Naive thymus-derived CD4-positive, alpha-beta T cell (primary cell): ENCODE measurements at regions not wholly inside any gene's neighbourhood (a gene's known extent, or its start where the extent isn't known, plus 50 kb on each side); places are given as distances from the start of the nearest gene placed in this dataset.

Experiments
- ATAC-seq: fragments of 150-1000 bp; cut with Tn5 transposase; 2 replicates; pipeline ENCODE4 v1.10.0; 2021; ENCODE audit warnings: mild to moderate bottlenecking, moderate library complexity
- CTCF ChIA-PET: fragments of 350-600 bp; sonication (Branson Sonifier 250); formaldehyde crosslinking; loops from one replicate; lab custom pipeline; 2021; ENCODE audit warnings: antibody characterized with exemption; lab: Charles Lee
- POLR2A ChIA-PET: fragments of 350-600 bp; sonication (Branson Sonifier 250); formaldehyde crosslinking; loops from one replicate; lab custom pipeline; 2021; ENCODE audit warnings: antibody characterized with exemption, inconsistent platforms; lab: Charles Lee
- DNase-seq, 9 donors: peaks; one replicate each; pipeline versions ENCODE4 v3.0.0 to v3.0.0-alpha.2; 2020 to 2022; ENCODE audit warnings: mixed read lengths in 1 of 9
- H3K27ac ChIP-seq: one replicate; pipeline ENCODE4 v1.7.0; 2013; ENCODE audit warnings: mild to moderate bottlenecking, low read depth, low read length, moderate library complexity
- H3K27me3 ChIP-seq, 2 donors: one replicate each; pipeline ENCODE4 v1.7.0; 2013; ENCODE audit warnings: low read length in 2 of 2, mild to moderate bottlenecking in 2 of 2, moderate library complexity in 2 of 2; ENCODE audit not compliant: control insufficient read depth in 2 of 2, insufficient read depth in 2 of 2
- H3K36me3 ChIP-seq, 3 experiments: 1 replicate in 2 of 3; 2 replicates in 1 of 3; pipeline ENCODE4 v1.7.0; 2013; ENCODE audit warnings: low read length in 3 of 3, mild to moderate bottlenecking in 3 of 3, moderate library complexity in 1 of 3; ENCODE audit not compliant: insufficient read depth in 3 of 3, control insufficient read depth in 2 of 3
- H3K4me1 ChIP-seq, 2 donors: one replicate each; pipeline ENCODE4 v1.7.0; 2013; ENCODE audit warnings: low read length in 2 of 2, mild to moderate bottlenecking in 2 of 2, moderate library complexity in 1 of 2; ENCODE audit not compliant: control insufficient read depth in 2 of 2, insufficient read depth in 2 of 2
- H3K4me3 ChIP-seq: 2 replicates; pipeline ENCODE4 v1.7.0; 2013; ENCODE audit warnings: mild to moderate bottlenecking, low read length
- H3K9me3 ChIP-seq, 3 experiments: 1 replicate in 2 of 3; 2 replicates in 1 of 3; pipeline ENCODE4 v1.7.0; 2013; ENCODE audit warnings: low read length in 3 of 3; ENCODE audit not compliant: control insufficient read depth in 2 of 3
- H3K27ac Mint-ChIP-seq, 9 donors: one replicate each; pipeline ENCODE4 v1.8.0; 2020 to 2022; ENCODE audit warnings: mixed read lengths in 9 of 9, mild to moderate bottlenecking in 8 of 9, moderate library complexity in 5 of 9, inconsistent platforms in 2 of 9
- H3K27me3 Mint-ChIP-seq, 5 donors: one replicate each; pipeline ENCODE4 v1.8.0; 2021 to 2022; ENCODE audit warnings: mixed read lengths in 5 of 5, mild to moderate bottlenecking in 1 of 5
- H3K36me3 Mint-ChIP-seq, 5 donors: one replicate each; pipeline ENCODE4 v1.8.0; 2020 to 2022; ENCODE audit warnings: mixed read lengths in 5 of 5, mild to moderate bottlenecking in 3 of 5, inconsistent platforms in 1 of 5
- H3K4me1 Mint-ChIP-seq, 7 donors: one replicate each; pipeline ENCODE4 v1.8.0; 2020 to 2022; ENCODE audit warnings: mixed read lengths in 7 of 7, mild to moderate bottlenecking in 3 of 7, inconsistent platforms in 1 of 7
- H3K4me3 Mint-ChIP-seq, 10 donors: one replicate each; pipeline ENCODE4 v1.8.0; 2020 to 2022; ENCODE audit warnings: mild to moderate bottlenecking in 10 of 10, mixed read lengths in 10 of 10, moderate library complexity in 6 of 10, inconsistent platforms in 2 of 10
- H3K9me3 Mint-ChIP-seq, 11 donors: one replicate each; pipeline ENCODE4 v1.8.0; 2020 to 2022; ENCODE audit warnings: mixed read lengths in 11 of 11, mild to moderate bottlenecking in 4 of 11, inconsistent platforms in 1 of 11, moderate library complexity in 1 of 11
- intact Hi-C, 2 donors: fragments of 100-400 bp; cut with micrococcal nuclease; formaldehyde crosslinking; loops; one replicate each; pipeline ENCODE4 v1.15.1; 2023

- no peaks in the 10 kb centered on the region for H3K4me1 Mint-ChIP-seq
- intact Hi-C loops = no loop called here
- Histone ChIP-seq H3K27me3 (no peaks in the 10 kb centered on the region), H3K4me3 (no peak overlapping the region), H3K9me3 (no peaks in the 10 kb centered on the region), H3K4me1 (no peaks in the 10 kb centered on the region), H3K36me3 (no peaks in the 10 kb centered on the region), H3K27ac (no peak overlapping the region)
- H3K9me3 Mint-ChIP-seq = peaks cover 6 to 29% (median 21%) of the 10 kb centered on the region in 11 donors
- H3K27ac Mint-ChIP-seq = no peak overlapping the region
- no peak overlapping the region for H3K4me3 Mint-ChIP-seq
- ChIA-PET POLR2A (no interaction called here), CTCF (interaction anchor here (0.6 kb wide), 1 partner anchor 207 kb away, joined by 5 read pairs; no protein-coding TSS in a partner anchor)
- peaks cover 0 to 12% (median 5%) of the 10 kb centered on the region in 5 donors for H3K36me3 Mint-ChIP-seq
- no peak for DNase-seq
- ATAC-seq = no peak
- peaks cover 0 to 5% (median 0%) of the 10 kb centered on the region in 5 donors for H3K27me3 Mint-ChIP-seq
Measured at GRCh38 chr7:153415632-153416031, 636.6 kb upstream of the DPP6 start.

- Histone ChIP-seq H3K27ac (no peak overlapping the region), H3K27me3 (no peaks in the 10 kb centered on the region), H3K4me1 (no peaks in the 10 kb centered on the region), H3K4me3 (no peak overlapping the region), H3K36me3 (no peaks in the 10 kb centered on the region), H3K9me3 (no peaks in the 10 kb centered on the region)
- Mint-ChIP-seq H3K27ac (no peak overlapping the region), H3K27me3 (no peaks in the 10 kb centered on the region), H3K36me3 (no peaks in the 10 kb centered on the region), H3K4me3 (no peak overlapping the region), H3K4me1 (no peaks in the 10 kb centered on the region), H3K9me3 (peaks cover 0 to 14% (median 4%) of the 10 kb centered on the region in 11 donors)
- CTCF ChIA-PET = no interaction called here
- POLR2A ChIA-PET = no interaction called here
- intact Hi-C loops = no loop called here
- DNase-seq (no peak), ATAC-seq (no peak)
Measured at GRCh38 chr7:153422291-153423209, 629.6 kb upstream of the DPP6 start.

GRCh38 chr7:153423210-153423590 lies 629.0 kb upstream of the DPP6 start:
- Mint-ChIP-seq H3K36me3 (no peaks in the 10 kb centered on the region), H3K27ac (no peak overlapping the region), H3K4me3 (no peak overlapping the region), H3K9me3 (peaks cover 0 to 14% (median 3%) of the 10 kb centered on the region in 11 donors), H3K27me3 (no peaks in the 10 kb centered on the region), H3K4me1 (no peaks in the 10 kb centered on the region)
- DNase-seq (no peak), ATAC-seq (no peak)
- intact Hi-C loops = no loop called here
- POLR2A ChIA-PET = no interaction called here
- CTCF ChIA-PET = no interaction called here
- Histone ChIP-seq H3K27ac (no peak overlapping the region), H3K4me3 (no peak overlapping the region), H3K36me3 (no peaks in the 10 kb centered on the region), H3K4me1 (no peaks in the 10 kb centered on the region), H3K9me3 (no peaks in the 10 kb centered on the region), H3K27me3 (no peaks in the 10 kb centered on the region)

- Mint-ChIP-seq H3K27me3 (no peaks in the 10 kb centered on the region), H3K36me3 (no peaks in the 10 kb centered on the region), H3K4me1 (no peaks in the 10 kb centered on the region), H3K9me3 (peaks cover 0 to 40% (median 11%) of the 10 kb centered on the region in 11 donors), H3K4me3 (no peak overlapping the region), H3K27ac (no peak overlapping the region)
- Histone ChIP-seq H3K36me3 (no peaks in the 10 kb centered on the region), H3K27ac (no peak overlapping the region), H3K9me3 (no peaks in the 10 kb centered on the region), H3K4me3 (no peak overlapping the region), H3K4me1 (no peaks in the 10 kb centered on the region), H3K27me3 (no peaks in the 10 kb centered on the region)
- CTCF ChIA-PET = no interaction called here
- POLR2A ChIA-PET = no interaction called here
- ATAC-seq (no peak), DNase-seq (no peak)
- intact Hi-C loops = no loop called here
Measured at GRCh38 chr7:153430931-153431330, 621.3 kb upstream of the DPP6 start.

GRCh38 chr7:153432063-153432462 lies 620.1 kb upstream of the DPP6 start:
- intact Hi-C loops = no loop called here

GRCh38 chr7:153433223-153433622 lies 619.0 kb upstream of the DPP6 start:
- H3K27ac Mint-ChIP-seq = no peak overlapping the region
- intact Hi-C loops = no loop called here
- no peak for ATAC-seq

More at GRCh38 chr7:153432063-153432462, 620.1 kb upstream of the DPP6 start:
- POLR2A ChIA-PET = no interaction called here
- no peak overlapping the region for H3K27ac Mint-ChIP-seq
- peaks cover 0 to 49% (median 12%) of the 10 kb centered on the region in 11 donors for H3K9me3 Mint-ChIP-seq
- H3K4me3 Mint-ChIP-seq = no peak overlapping the region
- ATAC-seq (no peak), DNase-seq (no peak)
- Histone ChIP-seq H3K9me3 (no peaks in the 10 kb centered on the region), H3K27ac (no peak overlapping the region), H3K36me3 (no peaks in the 10 kb centered on the region), H3K4me3 (no peak overlapping the region), H3K27me3 (no peaks in the 10 kb centered on the region), H3K4me1 (no peaks in the 10 kb centered on the region)
- no peaks in the 10 kb centered on the region for H3K27me3 Mint-ChIP-seq
- CTCF ChIA-PET = no interaction called here
- no peaks in the 10 kb centered on the region for H3K36me3 Mint-ChIP-seq
- H3K4me1 Mint-ChIP-seq = no peaks in the 10 kb centered on the region

GRCh38 chr7:153440715-153441114 lies 611.5 kb upstream of the DPP6 start:
- H3K4me1 Mint-ChIP-seq = no peaks in the 10 kb centered on the region
- peaks cover 0 to 13% (median 4%) of the 10 kb centered on the region in 11 donors for H3K9me3 Mint-ChIP-seq
- intact Hi-C loops = no loop called here
- Histone ChIP-seq H3K4me1 (no peaks in the 10 kb centered on the region), H3K36me3 (no peaks in the 10 kb centered on the region), H3K27ac (no peak overlapping the region), H3K27me3 (no peaks in the 10 kb centered on the region), H3K4me3 (no peak overlapping the region), H3K9me3 (no peaks in the 10 kb centered on the region)
- no peaks in the 10 kb centered on the region for H3K36me3 Mint-ChIP-seq
- ChIA-PET POLR2A (no interaction called here), CTCF (no interaction called here)
- H3K27me3 Mint-ChIP-seq = peaks cover 0 to 8% (median 0%) of the 10 kb centered on the region in 5 donors
- DNase-seq (no peak), ATAC-seq (no peak)
- no peak overlapping the region for H3K27ac Mint-ChIP-seq
- H3K4me3 Mint-ChIP-seq = no peak overlapping the region

More at GRCh38 chr7:153433223-153433622, 619.0 kb upstream of the DPP6 start:
- Mint-ChIP-seq H3K4me3 (no peak overlapping the region), H3K9me3 (peaks cover 2 to 53% (median 12%) of the 10 kb centered on the region in 11 donors), H3K27me3 (no peaks in the 10 kb centered on the region), H3K4me1 (no peaks in the 10 kb centered on the region), H3K36me3 (no peaks in the 10 kb centered on the region)
- H3K36me3 ChIP-seq = no peaks in the 10 kb centered on the region
- POLR2A ChIA-PET = no interaction called here
- no peaks in the 10 kb centered on the region for H3K27me3 ChIP-seq
- CTCF ChIA-PET = no interaction called here
- no peak overlapping the region for H3K4me3 ChIP-seq
- DNase-seq = no peak
- H3K9me3 ChIP-seq = no peaks in the 10 kb centered on the region
- H3K4me1 ChIP-seq = no peaks in the 10 kb centered on the region
- no peak overlapping the region for H3K27ac ChIP-seq
